ENCODE measurements at regions not wholly inside any gene's neighbourhood (a gene's known extent, or its start where the extent isn't known, plus 50 kb on each side); places are given as distances from the start of the nearest gene placed in this dataset.

DNA sequence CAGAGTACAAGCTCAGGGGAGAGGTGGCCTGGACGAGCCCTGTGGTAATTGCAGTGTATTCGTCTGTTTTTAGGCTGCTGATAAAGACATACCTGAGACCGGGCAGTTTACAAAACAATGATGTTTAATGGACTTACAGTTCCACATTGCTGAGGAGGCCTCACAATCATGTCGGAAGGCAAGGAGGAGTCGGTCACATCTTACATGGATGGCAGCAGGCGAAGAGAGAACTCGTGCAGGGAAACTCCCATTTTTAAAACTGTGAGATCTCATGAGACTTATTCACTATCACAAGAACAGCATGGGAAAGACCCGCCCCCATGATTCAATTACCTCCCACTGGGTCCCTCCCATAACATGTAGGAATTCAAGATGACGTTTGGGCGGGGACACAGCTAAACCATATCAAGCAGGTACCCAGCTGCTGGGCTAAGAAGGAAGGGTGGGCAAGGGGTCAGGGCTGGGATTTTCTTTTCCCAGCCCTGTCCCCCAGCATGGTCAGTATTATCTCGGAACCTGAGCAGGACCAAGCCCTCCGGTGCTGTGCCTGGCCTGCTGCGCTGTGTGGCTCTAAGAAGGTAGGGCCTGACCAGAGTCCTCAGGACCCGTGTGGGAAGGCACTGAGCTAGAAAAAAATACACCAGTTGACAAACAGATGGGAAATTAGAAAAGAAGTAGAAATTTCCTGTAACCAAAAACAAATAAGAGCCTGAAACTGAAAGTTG lies 78.6 kb upstream of the SH3BP4 start:
- no peak overlapping the region for H2BK120ac ChIP-seq (ENCODE audit: low read depth, low read length)
- no peaks in the 10 kb centered on the region for H3K27me3 ChIP-seq (ENCODE audit: control insufficient read depth in 1 of 2, insufficient read depth in 1 of 2, low read length in 2 of 2)
- H3K9ac ChIP-seq (ENCODE audit: low read length): peak overlapping the region; percentile 71
- H3K23ac ChIP-seq (ENCODE audit: low read length in 2 of 2): peak overlapping the region in 1 of 2 experiments; percentile 83
- H2BK5ac ChIP-seq (ENCODE audit: low read depth, low read length, poor library complexity, severe bottlenecking): no peak overlapping the region
- no peaks in the 10 kb centered on the region for H3K9me3 ChIP-seq (ENCODE audit: control insufficient read depth, low read length)
- no peak overlapping the region for H2AFZ ChIP-seq (ENCODE audit: low read depth, low read length)
- no peak overlapping the region for H3K4ac ChIP-seq (ENCODE audit: low read depth in 1 of 2, low read length in 2 of 2)
- H4K91ac ChIP-seq (ENCODE audit: low read length): no peak overlapping the region
- no peaks in the 10 kb centered on the region for H3K36me3 ChIP-seq (ENCODE audit: control insufficient read depth in 1 of 2, insufficient read depth in 2 of 2, low read depth in 1 of 2, low read length in 2 of 2)
- no peak overlapping the region for H3K27ac ChIP-seq (ENCODE audit: low read length, poor library complexity, severe bottlenecking)
- DNase-seq: no peak
- no peak overlapping the region for H3K4me2 ChIP-seq (ENCODE audit: low read length, poor library complexity, severe bottlenecking)
- H4K8ac ChIP-seq (ENCODE audit: low read length): peak overlapping the region; percentile 35
- 97% methylated on average over 13 of the region's 14 CpGs for WGBS
- peak overlapping the region in 1 of 2 experiments; percentile 29 for H2BK12ac ChIP-seq (ENCODE audit: low read length in 2 of 2)
- peak overlapping the region in 1 of 2 experiments; percentile 5 for H3K4me3 ChIP-seq (ENCODE audit: insufficient read depth in 1 of 2, low read depth in 1 of 2, low read length in 2 of 2)
- H2AK5ac ChIP-seq (ENCODE audit: low read length, severe bottlenecking): no peak overlapping the region
- no peak overlapping the region for H3K14ac ChIP-seq (ENCODE audit: low read length in 2 of 2)
- no peaks in the 10 kb centered on the region for H3K4me1 ChIP-seq (ENCODE audit: control insufficient read depth, insufficient read depth, low read depth, low read length)
- H3K18ac ChIP-seq (ENCODE audit: low read depth in 1 of 2, low read length in 2 of 2): peak overlapping the region in 1 of 2 experiments; percentile 37
- no peaks in the 10 kb centered on the region for H3K79me1 ChIP-seq (replicated peaks; ENCODE audit: low read length, poor library complexity, severe bottlenecking)
- H2BK15ac ChIP-seq (ENCODE audit: low read depth, poor library complexity, severe bottlenecking): peak overlapping the region; percentile 57

- Histone ChIP-seq H3K79me1 (replicated peaks; ENCODE audit: low read length, poor library complexity, severe bottlenecking) (no peaks in the 10 kb centered on the region), H3K9me3 (ENCODE audit: control insufficient read depth, low read length) (no peaks in the 10 kb centered on the region), H2BK12ac (ENCODE audit: low read length in 2 of 2) (no peak overlapping the region), H3K27ac (ENCODE audit: low read length, poor library complexity, severe bottlenecking) (no peak overlapping the region), H4K91ac (ENCODE audit: low read length) (no peak overlapping the region), H3K4ac (ENCODE audit: low read depth in 1 of 2, low read length in 2 of 2) (no peak overlapping the region), H2AFZ (ENCODE audit: low read depth, low read length) (no peak overlapping the region), H3K27me3 (ENCODE audit: control insufficient read depth in 1 of 2, insufficient read depth in 1 of 2, low read length in 2 of 2) (no peaks in the 10 kb centered on the region), H3K9ac (ENCODE audit: low read length) (no peak overlapping the region), H3K4me1 (ENCODE audit: control insufficient read depth, insufficient read depth, low read depth, low read length) (no peaks in the 10 kb centered on the region), H3K4me3 (ENCODE audit: insufficient read depth in 1 of 2, low read depth in 1 of 2, low read length in 2 of 2) (no peak overlapping the region), H3K4me2 (ENCODE audit: low read length, poor library complexity, severe bottlenecking) (no peak overlapping the region), H4K8ac (ENCODE audit: low read length) (no peak overlapping the region), H2BK5ac (ENCODE audit: low read depth, low read length, poor library complexity, severe bottlenecking) (no peak overlapping the region), H2BK120ac (ENCODE audit: low read depth, low read length) (no peak overlapping the region), H3K36me3 (ENCODE audit: control insufficient read depth in 1 of 2, insufficient read depth in 2 of 2, low read depth in 1 of 2, low read length in 2 of 2) (no peaks in the 10 kb centered on the region), H3K14ac (ENCODE audit: low read length in 2 of 2) (no peak overlapping the region), H2AK5ac (ENCODE audit: low read length, severe bottlenecking) (no peak overlapping the region), H2BK15ac (ENCODE audit: low read depth, poor library complexity, severe bottlenecking) (no peak overlapping the region), H3K18ac (ENCODE audit: low read depth in 1 of 2, low read length in 2 of 2) (no peak overlapping the region), H3K23ac (ENCODE audit: low read length in 2 of 2) (no peak overlapping the region)
- WGBS: 93% methylated on average over 3 of the region's 3 CpGs
- no peak for DNase-seq
These were observed 81.8 kb upstream of the SH3BP4 start for GRCh38 chr2:234869969-234870368.

DNA sequence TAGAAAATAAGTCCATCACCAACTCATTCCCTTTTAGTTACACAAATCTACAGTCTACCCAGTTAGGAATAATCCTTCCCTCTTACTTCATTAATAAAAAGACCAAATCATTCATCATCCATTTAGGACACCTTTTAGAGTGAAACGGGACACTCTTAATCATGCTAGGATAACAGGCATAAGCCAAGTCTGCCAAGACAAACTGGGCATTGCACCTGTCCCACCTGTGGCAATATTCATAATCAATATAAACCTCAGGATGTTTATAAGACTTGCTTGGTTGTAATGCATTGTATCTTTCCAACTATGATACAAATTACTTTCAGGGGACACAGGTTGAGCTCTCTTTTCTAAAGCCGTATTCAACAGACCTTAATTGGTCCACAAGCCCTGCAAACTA lies 82.7 kb upstream of the SH3BP4 start:
- Histone ChIP-seq H2BK5ac (ENCODE audit: low read depth, low read length, poor library complexity, severe bottlenecking) (no peak overlapping the region), H3K4me1 (ENCODE audit: control insufficient read depth, insufficient read depth, low read depth, low read length) (no peaks in the 10 kb centered on the region), H2BK12ac (ENCODE audit: low read length in 2 of 2) (no peak overlapping the region), H3K4me3 (ENCODE audit: insufficient read depth in 1 of 2, low read depth in 1 of 2, low read length in 2 of 2) (no peak overlapping the region), H2BK120ac (ENCODE audit: low read depth, low read length) (no peak overlapping the region), H3K14ac (ENCODE audit: low read length in 2 of 2) (no peak overlapping the region), H2BK15ac (ENCODE audit: low read depth, poor library complexity, severe bottlenecking) (no peak overlapping the region), H3K23ac (ENCODE audit: low read length in 2 of 2) (no peak overlapping the region), H3K27me3 (ENCODE audit: control insufficient read depth in 1 of 2, insufficient read depth in 1 of 2, low read length in 2 of 2) (no peaks in the 10 kb centered on the region), H3K18ac (ENCODE audit: low read depth in 1 of 2, low read length in 2 of 2) (no peak overlapping the region), H3K36me3 (ENCODE audit: control insufficient read depth in 1 of 2, insufficient read depth in 2 of 2, low read depth in 1 of 2, low read length in 2 of 2) (no peaks in the 10 kb centered on the region), H3K4ac (ENCODE audit: low read depth in 1 of 2, low read length in 2 of 2) (no peak overlapping the region), H4K8ac (ENCODE audit: low read length) (no peak overlapping the region), H3K9me3 (ENCODE audit: control insufficient read depth, low read length) (no peaks in the 10 kb centered on the region), H3K9ac (ENCODE audit: low read length) (no peak overlapping the region), H3K79me1 (replicated peaks; ENCODE audit: low read length, poor library complexity, severe bottlenecking) (no peaks in the 10 kb centered on the region), H3K4me2 (ENCODE audit: low read length, poor library complexity, severe bottlenecking) (no peak overlapping the region), H2AFZ (ENCODE audit: low read depth, low read length) (no peak overlapping the region), H3K27ac (ENCODE audit: low read length, poor library complexity, severe bottlenecking) (no peak overlapping the region), H4K91ac (ENCODE audit: low read length) (no peak overlapping the region), H2AK5ac (ENCODE audit: low read length, severe bottlenecking) (no peak overlapping the region)
- 44% methylated on average over 2 of the region's 2 CpGs for WGBS
- DNase-seq: no peak

DNA sequence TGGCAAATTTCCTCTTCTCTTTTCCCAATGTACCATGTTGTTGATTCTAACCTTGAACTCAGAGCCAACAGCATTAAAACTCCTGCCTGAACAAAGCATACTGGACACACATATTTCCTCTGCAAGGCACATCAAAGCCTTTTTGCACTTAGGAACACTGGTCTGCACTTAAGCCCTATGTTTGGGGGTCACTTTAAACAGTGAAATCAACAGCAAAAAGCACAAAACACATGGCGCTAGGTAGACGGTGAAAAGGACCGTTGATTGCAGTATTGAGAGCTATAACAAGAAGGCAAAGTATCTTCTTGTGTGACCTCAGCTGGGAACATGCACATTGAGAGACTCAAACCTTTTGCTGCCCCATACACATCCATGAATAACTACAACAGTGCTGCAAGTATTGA lies 83.9 kb upstream of the SH3BP4 start:
- no peak overlapping the region for H2BK5ac ChIP-seq (ENCODE audit: low read depth, low read length, poor library complexity, severe bottlenecking)
- WGBS: 93% methylated on average over 3 of the region's 3 CpGs

More for the DNA sequence above, 83.9 kb upstream of the SH3BP4 start:
- H3K23ac ChIP-seq (ENCODE audit: low read length in 2 of 2): no peak overlapping the region
- no peak overlapping the region for H2BK15ac ChIP-seq (ENCODE audit: low read depth, poor library complexity, severe bottlenecking)
- no peaks in the 10 kb centered on the region for H3K36me3 ChIP-seq (ENCODE audit: control insufficient read depth in 1 of 2, insufficient read depth in 2 of 2, low read depth in 1 of 2, low read length in 2 of 2)
- no peak overlapping the region for H4K91ac ChIP-seq (ENCODE audit: low read length)
- H3K79me1 ChIP-seq (replicated peaks; ENCODE audit: low read length, poor library complexity, severe bottlenecking): no peaks in the 10 kb centered on the region
- peaks cover 3% of the 10 kb centered on the region for H3K4me1 ChIP-seq (ENCODE audit: control insufficient read depth, insufficient read depth, low read depth, low read length)
- no peak for DNase-seq
- H4K8ac ChIP-seq (ENCODE audit: low read length): no peak overlapping the region
- no peak overlapping the region for H3K4ac ChIP-seq (ENCODE audit: low read depth in 1 of 2, low read length in 2 of 2)
- H3K27me3 ChIP-seq (ENCODE audit: control insufficient read depth in 1 of 2, insufficient read depth in 1 of 2, low read length in 2 of 2): no peaks in the 10 kb centered on the region
- no peak overlapping the region for H2AFZ ChIP-seq (ENCODE audit: low read depth, low read length)
- H3K4me3 ChIP-seq (ENCODE audit: insufficient read depth in 1 of 2, low read depth in 1 of 2, low read length in 2 of 2): no peak overlapping the region
- H3K27ac ChIP-seq (ENCODE audit: low read length, poor library complexity, severe bottlenecking): no peak overlapping the region
- H3K4me2 ChIP-seq (ENCODE audit: low read length, poor library complexity, severe bottlenecking): no peak overlapping the region
- no peak overlapping the region for H3K9ac ChIP-seq (ENCODE audit: low read length)
- H3K9me3 ChIP-seq (ENCODE audit: control insufficient read depth, low read length): no peaks in the 10 kb centered on the region
- no peak overlapping the region for H2BK120ac ChIP-seq (ENCODE audit: low read depth, low read length)
- H2BK12ac ChIP-seq (ENCODE audit: low read length in 2 of 2): no peak overlapping the region
- H3K14ac ChIP-seq (ENCODE audit: low read length in 2 of 2): no peak overlapping the region
- no peak overlapping the region for H3K18ac ChIP-seq (ENCODE audit: low read depth in 1 of 2, low read length in 2 of 2)
- H2AK5ac ChIP-seq (ENCODE audit: low read length, severe bottlenecking): no peak overlapping the region

All from mesenchymal stem cell (in vitro differentiated cells and primary cell).